Head of caudate nucleus (tissue), 42 donors: ENCODE measurements at regions not wholly inside any gene's neighbourhood (a gene's known extent, or its start where the extent isn't known, plus 50 kb on each side); places are given as distances from the start of the nearest gene placed in this dataset.
A peak's percentile ranks its signal among the peaks of the same experiment; 100 is the strongest.

Experiments
- DNase-seq, 42 donors: peaks; one replicate each; pipeline versions ENCODE4 v3.0.0 to v3.0.0-alpha.2; 2020 to 2021; ENCODE audit warnings: mixed read lengths in 7 of 42
- intact Hi-C: fragments of 100-400 bp; cut with DNase I; formaldehyde crosslinking; loops from one replicate; pipeline ENCODE4 v1.15.0; 2022

GRCh38 chr11:19458231-19458630, 217.5 kb upstream of the E2F8 start:
- intact Hi-C loops = no loop called here
- no peak for DNase-seq

GRCh38 chr11:19455731-19456130, 215.0 kb upstream of the E2F8 start:
- peak in 1 of 42 donors; percentile 23 for DNase-seq
- intact Hi-C loops = no loop called here

- DNase-seq = no peak
Observed at GRCh38 chr11:19453651-19454257, 213.0 kb upstream of the E2F8 start.

GRCh38 chr11:19451609-19452008, 210.9 kb upstream of the E2F8 start:
- DNase-seq = no peak
- intact Hi-C loops = no loop called here

More at GRCh38 chr11:19453651-19454257, 213.0 kb upstream of the E2F8 start:
- intact Hi-C loops = no loop called here

- intact Hi-C loops = no loop called here
- no peak for DNase-seq
Observed at GRCh38 chr11:19450282-19450681, 209.5 kb upstream of the E2F8 start.

GRCh38 chr11:19448651-19449050, 207.9 kb upstream of the E2F8 start:
- intact Hi-C loops = no loop called here
- no peak for DNase-seq

GRCh38 chr11:19447150-19447566, 206.4 kb upstream of the E2F8 start:
- intact Hi-C loops = no loop called here
- DNase-seq = no peak

GRCh38 chr11:19445771-19446170, 205.0 kb upstream of the E2F8 start:
- no peak for DNase-seq
- intact Hi-C loops = no loop called here

GRCh38 chr11:19444231-19444630, 203.5 kb upstream of the E2F8 start:
- intact Hi-C loops = no loop called here
- DNase-seq = no peak

- intact Hi-C loops = no loop called here
- DNase-seq = no peak
Observed at GRCh38 chr11:19442554-19442910, 201.8 kb upstream of the E2F8 start.

GRCh38 chr11:19441752-19442553, 201.2 kb upstream of the E2F8 start:
- intact Hi-C loops = no loop called here
- peak; percentile 20 to 89 (median 64) for DNase-seq

- intact Hi-C loops = no loop called here
- DNase-seq = no peak
Observed at GRCh38 chr11:19441288-19441687, 200.5 kb upstream of the E2F8 start.

GRCh38 chr11:19437760-19438159, 197.0 kb upstream of the E2F8 start:
- intact Hi-C loops = no loop called here
- DNase-seq = no peak

GRCh38 chr11:19436932-19437331, 196.2 kb upstream of the E2F8 start:
- DNase-seq = no peak
- intact Hi-C loops = no loop called here

GRCh38 chr11:19435306-19435989, 194.7 kb upstream of the E2F8 start:
- no peak for DNase-seq
- intact Hi-C loops = no loop called here

GRCh38 chr11:19433791-19434190, 193.0 kb upstream of the E2F8 start:
- no peak for DNase-seq
- intact Hi-C loops = no loop called here

- intact Hi-C loops = no loop called here
- DNase-seq = no peak
Observed at GRCh38 chr11:19433367-19433766, 192.6 kb upstream of the E2F8 start.

GRCh38 chr11:19432370-19433061, 191.8 kb upstream of the E2F8 start:
- intact Hi-C loops = no loop called here
- DNase-seq = no peak

GRCh38 chr11:19430754-19431398, 190.1 kb upstream of the E2F8 start:
- DNase-seq = peak in 2 of 42 donors; percentile 30 to 49
- intact Hi-C loops = no loop called here
